ENCODE measurements at regions not wholly inside any gene's neighbourhood (a gene's known extent, or its start where the extent isn't known, plus 50 kb on each side); places are given as distances from the start of the nearest gene placed in this dataset.

GRCh38 chrX:8971116-8971515 is 62.8 kb downstream of the FAM9B start:
- ATAC-seq (replicated peaks) (peak; percentile 54), DNase-seq (no peak)
- Mint-ChIP-seq H3K27ac (no peak overlapping the region), H3K9me3 (no peaks in the 10 kb centered on the region), H3K4me1 (ENCODE audit: low read depth in 2 of 2) (peaks cover 0 to 2% of the 10 kb centered on the region in 2 donors), H3K27me3 (no peaks in the 10 kb centered on the region), H3K4me3 (no peak overlapping the region), H3K36me3 (ENCODE audit: insufficient read depth) (no peaks in the 10 kb centered on the region)

- H3K4me3 Mint-ChIP-seq, result no peak overlapping the region
- H3K9me3 Mint-ChIP-seq, result no peaks in the 10 kb centered on the region
- no peaks in the 10 kb centered on the region for H3K27me3 Mint-ChIP-seq
- no peaks in the 10 kb centered on the region for H3K36me3 Mint-ChIP-seq (ENCODE audit: insufficient read depth)
- no peak for DNase-seq
- H3K27ac Mint-ChIP-seq, result no peak overlapping the region
- H3K4me1 Mint-ChIP-seq (ENCODE audit: low read depth in 2 of 2), result peaks cover 0 to 2% of the 10 kb centered on the region in 2 donors
- no peak for ATAC-seq (replicated peaks)
These were observed 64.5 kb downstream of the FAM9B start for GRCh38 chrX:8969378-8969777.

- no peaks in the 10 kb centered on the region for H3K9me3 Mint-ChIP-seq
- peaks cover 0 to 2% of the 10 kb centered on the region in 2 donors for H3K4me1 Mint-ChIP-seq (ENCODE audit: low read depth in 2 of 2)
- H3K4me3 Mint-ChIP-seq, result no peak overlapping the region
- H3K27me3 Mint-ChIP-seq, result no peaks in the 10 kb centered on the region
- H3K36me3 Mint-ChIP-seq (ENCODE audit: insufficient read depth), result no peaks in the 10 kb centered on the region
- DNase-seq (no peak), ATAC-seq (replicated peaks) (no peak)
- H3K27ac Mint-ChIP-seq, result no peak overlapping the region
These were observed 66.5 kb downstream of the FAM9B start for GRCh38 chrX:8967461-8967860.

GRCh38 chrX:8960957-8961468 is 72.9 kb downstream of the FAM9B start:
- Mint-ChIP-seq H3K4me1 (ENCODE audit: low read depth in 2 of 2) (no peaks in the 10 kb centered on the region), H3K4me3 (no peak overlapping the region), H3K27ac (no peak overlapping the region), H3K36me3 (ENCODE audit: insufficient read depth) (no peaks in the 10 kb centered on the region), H3K27me3 (peaks cover 30% of the 10 kb centered on the region in 2 donors), H3K9me3 (no peaks in the 10 kb centered on the region)
- no peak for DNase-seq
- no peak for ATAC-seq (replicated peaks)

- no peak overlapping the region for H3K4me3 Mint-ChIP-seq
- no peaks in the 10 kb centered on the region for H3K36me3 Mint-ChIP-seq (ENCODE audit: insufficient read depth)
- no peak for ATAC-seq (replicated peaks)
- H3K27me3 Mint-ChIP-seq, result peaks cover 39 to 46% of the 10 kb centered on the region in 2 donors
- no peaks in the 10 kb centered on the region for H3K4me1 Mint-ChIP-seq (ENCODE audit: low read depth in 2 of 2)
- H3K27ac Mint-ChIP-seq, result no peak overlapping the region
- no peaks in the 10 kb centered on the region for H3K9me3 Mint-ChIP-seq
- DNase-seq, result no peak
These were observed 78.4 kb downstream of the FAM9B start for GRCh38 chrX:8955511-8955910.

- Mint-ChIP-seq H3K36me3 (ENCODE audit: insufficient read depth) (peaks cover 3% of the 10 kb centered on the region), H3K4me3 (no peak overlapping the region), H3K27me3 (peaks cover 23 to 38% of the 10 kb centered on the region in 2 donors), H3K27ac (no peak overlapping the region), H3K9me3 (no peaks in the 10 kb centered on the region), H3K4me1 (ENCODE audit: low read depth in 2 of 2) (no peaks in the 10 kb centered on the region)
- no peak for DNase-seq
- ATAC-seq (replicated peaks), result no peak
These were observed 87.4 kb downstream of the FAM9B start for GRCh38 chrX:8946563-8946962.

GRCh38 chrX:8939322-8939721 is 94.6 kb downstream of the FAM9B start:
- Mint-ChIP-seq H3K9me3 (no peaks in the 10 kb centered on the region), H3K4me1 (ENCODE audit: low read depth in 2 of 2) (no peaks in the 10 kb centered on the region), H3K27me3 (peaks cover 24 to 34% of the 10 kb centered on the region in 2 donors), H3K36me3 (ENCODE audit: insufficient read depth) (no peaks in the 10 kb centered on the region), H3K27ac (no peak overlapping the region), H3K4me3 (no peak overlapping the region)
- ATAC-seq (replicated peaks) (no peak), DNase-seq (no peak)

GRCh38 chrX:8927701-8928100 is 106.2 kb downstream of the FAM9B start:
- no peak overlapping the region for H3K27ac Mint-ChIP-seq
- no peaks in the 10 kb centered on the region for H3K4me1 Mint-ChIP-seq (ENCODE audit: low read depth in 2 of 2)
- ATAC-seq (replicated peaks) (no peak), DNase-seq (no peak)
- no peak overlapping the region for H3K4me3 Mint-ChIP-seq
- H3K27me3 Mint-ChIP-seq, result peaks cover 15 to 17% of the 10 kb centered on the region in 2 donors
- peaks cover 0 to 8% of the 10 kb centered on the region in 2 donors for H3K9me3 Mint-ChIP-seq
- H3K36me3 Mint-ChIP-seq (ENCODE audit: insufficient read depth), result no peaks in the 10 kb centered on the region

- DNase-seq, result no peak
- Mint-ChIP-seq H3K4me3 (no peak overlapping the region), H3K4me1 (ENCODE audit: low read depth in 2 of 2) (no peaks in the 10 kb centered on the region)
These were observed 106.8 kb downstream of the FAM9B start for GRCh38 chrX:8927066-8927635.

GRCh38 chrX:8921615-8922014 is 112.3 kb downstream of the FAM9B start:
- Mint-ChIP-seq H3K27ac (no peak overlapping the region), H3K36me3 (ENCODE audit: insufficient read depth) (no peaks in the 10 kb centered on the region), H3K27me3 (peaks cover 12 to 22% of the 10 kb centered on the region in 2 donors), H3K4me3 (no peak overlapping the region), H3K9me3 (peaks cover 0 to 8% of the 10 kb centered on the region in 2 donors), H3K4me1 (ENCODE audit: low read depth in 2 of 2) (no peaks in the 10 kb centered on the region)
- ATAC-seq (replicated peaks), result no peak
- DNase-seq, result no peak

More at GRCh38 chrX:8927066-8927635, 106.8 kb downstream of the FAM9B start:
- no peak overlapping the region for H3K27ac Mint-ChIP-seq
- peaks cover 15 to 17% of the 10 kb centered on the region in 2 donors for H3K27me3 Mint-ChIP-seq
- no peak for ATAC-seq (replicated peaks)
- no peaks in the 10 kb centered on the region for H3K36me3 Mint-ChIP-seq (ENCODE audit: insufficient read depth)
- H3K9me3 Mint-ChIP-seq, result peaks cover 0 to 8% of the 10 kb centered on the region in 2 donors

GRCh38 chrX:8919801-8920200 is 114.1 kb downstream of the FAM9B start:
- Mint-ChIP-seq H3K4me1 (ENCODE audit: low read depth in 2 of 2) (no peaks in the 10 kb centered on the region), H3K9me3 (no peaks in the 10 kb centered on the region), H3K27ac (no peak overlapping the region), H3K27me3 (peaks cover 0 to 7% of the 10 kb centered on the region in 2 donors), H3K4me3 (no peak overlapping the region), H3K36me3 (ENCODE audit: insufficient read depth) (no peaks in the 10 kb centered on the region)
- DNase-seq, result no peak
- no peak for ATAC-seq (replicated peaks)

- no peak overlapping the region for H3K4me3 Mint-ChIP-seq
- peaks cover 0 to 7% of the 10 kb centered on the region in 2 donors for H3K27me3 Mint-ChIP-seq
- ATAC-seq (replicated peaks) (no peak), DNase-seq (no peak)
- no peaks in the 10 kb centered on the region for H3K36me3 Mint-ChIP-seq (ENCODE audit: insufficient read depth)
- H3K27ac Mint-ChIP-seq, result no peak overlapping the region
- no peaks in the 10 kb centered on the region for H3K9me3 Mint-ChIP-seq
- H3K4me1 Mint-ChIP-seq (ENCODE audit: low read depth in 2 of 2), result no peaks in the 10 kb centered on the region
These were observed 115.5 kb upstream of the FAM9A start for GRCh38 chrX:8916697-8917096.

- no peak for DNase-seq
- H3K9me3 Mint-ChIP-seq, result no peaks in the 10 kb centered on the region
- no peaks in the 10 kb centered on the region for H3K36me3 Mint-ChIP-seq (ENCODE audit: insufficient read depth)
- no peak overlapping the region for H3K27ac Mint-ChIP-seq
- ATAC-seq (replicated peaks), result no peak
- no peaks in the 10 kb centered on the region for H3K4me1 Mint-ChIP-seq (ENCODE audit: low read depth in 2 of 2)
- no peak overlapping the region for H3K4me3 Mint-ChIP-seq
- peaks cover 0 to 7% of the 10 kb centered on the region in 2 donors for H3K27me3 Mint-ChIP-seq
These were observed 113.5 kb upstream of the FAM9A start for GRCh38 chrX:8914681-8915080.

- Mint-ChIP-seq H3K27ac (no peak overlapping the region), H3K4me3 (no peak overlapping the region), H3K36me3 (ENCODE audit: insufficient read depth) (no peaks in the 10 kb centered on the region), H3K4me1 (ENCODE audit: low read depth in 2 of 2) (peaks cover 0 to 2% of the 10 kb centered on the region in 2 donors), H3K9me3 (no peaks in the 10 kb centered on the region), H3K27me3 (peaks cover 4 to 11% of the 10 kb centered on the region in 2 donors)
- DNase-seq (no peak), ATAC-seq (replicated peaks) (no peak)
These were observed 112.6 kb upstream of the FAM9A start for GRCh38 chrX:8913655-8914409.
